ENCODE measurements at regions not wholly inside any gene's neighbourhood (a gene's known extent, or its start where the extent isn't known, plus 50 kb on each side); places are given as distances from the start of the nearest gene placed in this dataset.

- TF ChIP-seq, protein P1, sequence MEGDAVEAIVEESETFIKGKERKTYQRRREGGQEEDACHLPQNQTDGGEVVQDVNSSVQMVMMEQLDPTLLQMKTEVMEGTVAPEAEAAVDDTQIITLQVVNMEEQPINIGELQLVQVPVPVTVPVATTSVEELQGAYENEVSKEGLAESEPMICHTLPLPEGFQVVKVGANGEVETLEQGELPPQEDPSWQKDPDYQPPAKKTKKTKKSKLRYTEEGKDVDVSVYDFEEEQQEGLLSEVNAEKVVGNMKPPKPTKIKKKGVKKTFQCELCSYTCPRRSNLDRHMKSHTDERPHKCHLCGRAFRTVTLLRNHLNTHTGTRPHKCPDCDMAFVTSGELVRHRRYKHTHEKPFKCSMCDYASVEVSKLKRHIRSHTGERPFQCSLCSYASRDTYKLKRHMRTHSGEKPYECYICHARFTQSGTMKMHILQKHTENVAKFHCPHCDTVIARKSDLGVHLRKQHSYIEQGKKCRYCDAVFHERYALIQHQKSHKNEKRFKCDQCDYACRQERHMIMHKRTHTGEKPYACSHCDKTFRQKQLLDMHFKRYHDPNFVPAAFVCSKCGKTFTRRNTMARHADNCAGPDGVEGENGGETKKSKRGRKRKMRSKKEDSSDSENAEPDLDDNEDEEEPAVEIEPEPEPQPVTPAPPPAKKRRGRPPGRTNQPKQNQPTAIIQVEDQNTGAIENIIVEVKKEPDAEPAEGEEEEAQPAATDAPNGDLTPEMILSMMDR (IDR thresholded peaks at IDR 0.05): no peak
- TF ChIP-seq POLR2A (IDR thresholded peaks at IDR 0.05): no peak
Measured at GRCh38 chr5:61732369-61732768, 400.3 kb downstream of the ZSWIM6 start.
